Ishikawa (cell line): ENCODE measurements at regions not wholly inside any gene's neighbourhood (a gene's known extent, or its start where the extent isn't known, plus 50 kb on each side); places are given as distances from the start of the nearest gene placed in this dataset.

Experiments used
- CEBPB ChIP-seq: IDR thresholded peaks from 2 replicates; pipeline ENCODE4 v1.6.1; 2012
- CREB1 ChIP-seq: IDR thresholded peaks from 2 replicates; pipeline ENCODE4 v1.6.1; 2012; ENCODE audit warnings: low read depth
- EP300 ChIP-seq: IDR thresholded peaks from 2 replicates; pipeline ENCODE4 v1.6.1; 2012; ENCODE audit warnings: borderline replicate concordance
- MAX ChIP-seq: IDR thresholded peaks from 2 replicates; pipeline ENCODE4 v1.6.1; 2012
- RAD21 ChIP-seq: IDR thresholded peaks from 2 replicates; pipeline ENCODE4 v1.6.1; 2012; ENCODE audit warnings: low read depth

GRCh38 chr1:94726981-94727685 lies 93.0 kb upstream of the SLC44A3 start:
- TF ChIP-seq CEBPB (no peak), EP300 (no peak), MAX (no peak), RAD21 (no peak), CREB1 (no peak)
